ENCODE measurements at regions not wholly inside any gene's neighbourhood (a gene's known extent, or its start where the extent isn't known, plus 50 kb on each side); places are given as distances from the start of the nearest gene placed in this dataset.
"Not testable (repeated sequence)": the region's sequence is repeated elsewhere in the genome, so short reads cannot be mapped to it uniquely, and the experiment has no call there.

GRCh38 chr4:23976423-23976822 lies 86.6 kb upstream of the PPARGC1A start:
- DNase-seq, result no peak

- DNase-seq, result no peak
Measured at GRCh38 chr4:23973308-23973855, 83.5 kb upstream of the PPARGC1A start.

- DNase-seq, result no peak
Measured at GRCh38 chr4:23972805-23973204, 83.0 kb upstream of the PPARGC1A start.

GRCh38 chr4:23972187-23972586 lies 82.3 kb upstream of the PPARGC1A start:
- no peak for DNase-seq

- DNase-seq, result no peak
Measured at GRCh38 chr4:23970201-23970850, 80.5 kb upstream of the PPARGC1A start.

- DNase-seq, result no peak
Measured at GRCh38 chr4:23969635-23970145, 79.8 kb upstream of the PPARGC1A start.

GRCh38 chr4:23967281-23967680 lies 77.4 kb upstream of the PPARGC1A start:
- no peak for DNase-seq

- DNase-seq, result no peak
Measured at GRCh38 chr4:23966725-23967124, 76.9 kb upstream of the PPARGC1A start.

- DNase-seq, result no peak
Measured at GRCh38 chr4:23962462-23962861, 72.6 kb upstream of the PPARGC1A start.

- not testable (repeated sequence) for DNase-seq
Measured at GRCh38 chr4:23961395-23961794, 71.5 kb upstream of the PPARGC1A start.

- no peak for DNase-seq
Measured at GRCh38 chr4:23959396-23960148, 69.7 kb upstream of the PPARGC1A start.

GRCh38 chr4:23958749-23959148 lies 68.9 kb upstream of the PPARGC1A start:
- no peak for DNase-seq

GRCh38 chr4:23957465-23957864 lies 67.6 kb upstream of the PPARGC1A start:
- DNase-seq, result no peak

GRCh38 chr4:23956601-23957364 lies 66.9 kb upstream of the PPARGC1A start:
- DNase-seq, result no peak

GRCh38 chr4:23952258-23952657 lies 62.4 kb upstream of the PPARGC1A start:
- DNase-seq, result no peak

- no peak for DNase-seq
Measured at GRCh38 chr4:23947826-23948225, 58.0 kb upstream of the PPARGC1A start.

GRCh38 chr4:23946299-23946698 lies 56.5 kb upstream of the PPARGC1A start:
- no peak for DNase-seq

GRCh38 chr4:23945451-23946017 lies 55.7 kb upstream of the PPARGC1A start:
- no peak for DNase-seq

GRCh38 chr4:23944556-23944955 lies 54.7 kb upstream of the PPARGC1A start:
- not testable (repeated sequence) for DNase-seq

GRCh38 chr4:23943478-23943877 lies 53.6 kb upstream of the PPARGC1A start:
- DNase-seq, result no peak

GRCh38 chr4:23942471-23942870 lies 52.6 kb upstream of the PPARGC1A start:
- no peak for DNase-seq
